Endothelial cell of umbilical vein (primary cell): ENCODE measurements at regions not wholly inside any gene's neighbourhood (a gene's known extent, or its start where the extent isn't known, plus 50 kb on each side); places are given as distances from the start of the nearest gene placed in this dataset.

Experiments used
- BruUV-seq: library from RNA; stranded (reverse); fragments of 400-500 nt; replicated peaks from 2 replicates; lab custom pipeline; 2021; lab: Mats Ljungman, UMichigan
- CTCF ChIA-PET: fragments of 300-600, 350-600 bp; sonication (Branson Sonifier 250); formaldehyde crosslinking; loops from one replicate; lab custom pipeline; 2021; ENCODE audit warnings: antibody characterized with exemption, inconsistent platforms; lab: Charles Lee
- POLR2A ChIA-PET: fragments of 300-600, 350-600 bp; sonication (Branson Sonifier 250); formaldehyde crosslinking; loops from one replicate; lab custom pipeline; 2021; ENCODE audit warnings: antibody characterized with exemption, inconsistent platforms; lab: Charles Lee
- DNase-seq: peaks from one replicate; pipeline ENCODE4 v3.0.0-alpha.2; 2011; ENCODE audit warnings: low read depth, low spot score
- FAIRE-seq: peaks from 2 replicates; lab custom pipeline; 2011; peaks lifted over from hg19 to GRCh38; lab: Jason Lieb, UNC
- H2AFZ ChIP-seq: 2 replicates; pipeline ENCODE4 v1.6.0; 2012; ENCODE audit warnings: low read depth, low read length, control low read depth, inconsistent platforms
- H3K27ac ChIP-seq: 2 replicates; pipeline ENCODE4 v1.5.1; 2011; ENCODE audit warnings: low read depth, mild to moderate bottlenecking, control low read depth, low read length, moderate library complexity; ENCODE audit not compliant: insufficient read depth
- H3K27me3 ChIP-seq, 2 experiments: 2 replicates each; pipeline versions ENCODE4 v1.6.0 to v1.6.1; 2011; ENCODE audit warnings: low read length in 2 of 2, mixed read lengths in 1 of 2; ENCODE audit not compliant: control insufficient read depth in 2 of 2, insufficient read depth in 2 of 2
- H3K36me3 ChIP-seq, 2 experiments: 2 replicates in 1 of 2; 3 replicates in 1 of 2; pipeline ENCODE4 v1.5.1; 2011; ENCODE audit warnings: low read length in 2 of 2, mild to moderate bottlenecking in 1 of 2, moderate library complexity in 1 of 2; ENCODE audit not compliant: control insufficient read depth in 2 of 2, insufficient read depth in 2 of 2; ENCODE audit errors: extremely low read depth in 1 of 2
- H3K4me1 ChIP-seq: 3 replicates; pipeline ENCODE4 v1.5.1; 2011; ENCODE audit warnings: mild to moderate bottlenecking, low read length; ENCODE audit not compliant: control insufficient read depth, insufficient read depth; ENCODE audit errors: extremely low read depth
- H3K4me2 ChIP-seq: 2 replicates; pipeline ENCODE4 v1.6.1; 2011; ENCODE audit warnings: low read length, control low read depth, mixed read lengths; ENCODE audit not compliant: insufficient read depth
- H3K4me3 ChIP-seq, 3 experiments: fragments of 200-600 bp in 1 of 3; sonication (generic), shearing (Covaris generic) in 1 of 3; replicated peaks in 1 of 3; 2 replicates each; pipeline ENCODE4 v1.5.1; 2011 to 2016; ENCODE audit warnings: control low read depth in 3 of 3, low read length in 3 of 3, mild to moderate bottlenecking in 2 of 3, inconsistent platforms in 1 of 3, low read depth in 1 of 3, moderate library complexity in 1 of 3; ENCODE audit not compliant: insufficient read depth in 1 of 3
- H3K79me2 ChIP-seq: 2 replicates; pipeline ENCODE4 v1.6.0; 2012; ENCODE audit warnings: low read length, inconsistent platforms; ENCODE audit not compliant: control insufficient read depth, insufficient read depth
- H3K9ac ChIP-seq: replicated peaks from 2 replicates; pipeline ENCODE3; 2011; ENCODE audit warnings: low read length, control low read depth; ENCODE audit not compliant: insufficient read depth; ENCODE audit errors: extremely low read depth
- H3K9me1 ChIP-seq: replicated peaks from 3 replicates; pipeline ENCODE4 v1.6.0; 2011; ENCODE audit warnings: mild to moderate bottlenecking, low read length; ENCODE audit not compliant: control insufficient read depth, insufficient read depth; ENCODE audit errors: extremely low read depth
- H3K9me3 ChIP-seq: replicated peaks from 2 replicates; pipeline ENCODE4 v1.5.1; 2012; ENCODE audit warnings: low read length, inconsistent platforms; ENCODE audit not compliant: control insufficient read depth, insufficient read depth
- H4K20me1 ChIP-seq: replicated peaks from 2 replicates; pipeline ENCODE3; 2011; ENCODE audit warnings: mild to moderate bottlenecking, low read length; ENCODE audit not compliant: control insufficient read depth, insufficient read depth; ENCODE audit errors: extremely low read depth
- EZH2 ChIP-seq: IDR thresholded peaks from 2 replicates; pipeline ENCODE4 v1.6.1; 2012; ENCODE audit warnings: borderline replicate concordance, low read depth, mild to moderate bottlenecking, moderate library complexity, low read length, inconsistent platforms; ENCODE audit not compliant: severe bottlenecking
- FOS ChIP-seq: IDR thresholded peaks from 2 replicates; pipeline ENCODE4 v1.6.1; 2011; ENCODE audit warnings: mild to moderate bottlenecking, low read length, moderate library complexity, borderline replicate concordance; ENCODE audit not compliant: insufficient read depth
- GATA2 ChIP-seq: IDR thresholded peaks from 2 replicates; pipeline ENCODE4 v1.7.0; 2011; ENCODE audit warnings: low read depth, mild to moderate bottlenecking, moderate library complexity, mixed read lengths, low read length; ENCODE audit not compliant: insufficient read length, insufficient read depth
- JUN ChIP-seq: IDR thresholded peaks from 2 replicates; pipeline ENCODE4 v1.6.1; 2011; ENCODE audit warnings: borderline replicate concordance, low read depth; ENCODE audit not compliant: insufficient read length, insufficient read depth
- MYC ChIP-seq: IDR thresholded peaks from one replicate; pipeline ENCODE4 v1.6.1; 2011; ENCODE audit warnings: mild to moderate bottlenecking, low read depth, low read length
- POLR2A ChIP-seq: IDR thresholded peaks from 2 replicates; pipeline ENCODE4 v1.6.1; 2012; ENCODE audit warnings: low read depth, mild to moderate bottlenecking, control low read depth, low read length
- POLR2AphosphoS5 ChIP-seq: IDR thresholded peaks from 2 replicates; pipeline ENCODE4 v1.6.1; 2012; ENCODE audit warnings: low read depth, mild to moderate bottlenecking, control low read depth, low read length, moderate library complexity; ENCODE audit not compliant: insufficient read depth
- dilution Hi-C: fragments of 300-500 bp; cut with MboI; formaldehyde crosslinking; loops from one replicate; pipeline ENCODE4 v1.15.0; 2019; ENCODE audit warnings: low sequenced_read_pairs; ENCODE audit not compliant: extremely low pct_ligation_motif_present
- intact Hi-C: fragments of 100-400 bp; cut with micrococcal nuclease; formaldehyde crosslinking; loops from one replicate; pipeline ENCODE4 v1.10.0; 2022
- TF ChIP-seq, protein P1 (sequence below): IDR thresholded peaks from 2 replicates; pipeline ENCODE4 v1.6.1; 2011; ENCODE audit not compliant: insufficient read depth, insufficient read length
- TF ChIP-seq, protein P2 (sequence below), 2 donors: IDR thresholded peaks; 1 replicate in 1 of 2; 2 replicates in 1 of 2; pipeline ENCODE4 v1.5.1; 2011; ENCODE audit warnings: low read length in 2 of 2, mild to moderate bottlenecking in 2 of 2, moderate library complexity in 2 of 2, control low read depth in 1 of 2, inconsistent platforms in 1 of 2, low read depth in 1 of 2; ENCODE audit not compliant: insufficient read depth in 1 of 2; ENCODE audit errors: extremely low read depth in 1 of 2

DNA sequence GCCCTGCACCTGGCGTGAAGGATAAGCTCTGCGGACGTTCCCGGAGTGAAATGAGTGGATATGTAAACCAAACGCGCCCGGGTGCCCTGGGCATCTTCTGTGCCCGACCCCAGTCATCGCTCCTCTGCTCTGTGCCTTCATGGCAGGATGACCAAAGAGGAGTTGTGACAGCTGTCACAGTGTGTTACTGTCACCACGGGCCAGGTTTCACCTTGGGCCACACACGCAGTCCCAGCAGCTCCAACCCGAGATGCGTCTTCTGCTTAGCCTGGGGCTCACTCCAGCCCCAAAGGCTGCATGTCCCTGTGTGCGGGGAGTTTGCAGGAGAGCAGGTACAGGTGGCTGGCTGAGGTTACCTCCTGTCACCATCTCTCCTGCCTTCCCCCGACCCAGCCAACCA, 311.6 kb downstream of the BMP7 start:
- H3K27me3 ChIP-seq, result no peaks in the 10 kb centered on the region
- H3K9me1 ChIP-seq, result no peaks in the 10 kb centered on the region
- intact Hi-C loops (no loop called here), dilution Hi-C loops (no loop called here)
- POLR2A ChIA-PET, result no interaction called here
- DNase-seq, result no peak
- no peak overlapping the region for H3K27ac ChIP-seq
- TF ChIP-seq, protein P1, sequence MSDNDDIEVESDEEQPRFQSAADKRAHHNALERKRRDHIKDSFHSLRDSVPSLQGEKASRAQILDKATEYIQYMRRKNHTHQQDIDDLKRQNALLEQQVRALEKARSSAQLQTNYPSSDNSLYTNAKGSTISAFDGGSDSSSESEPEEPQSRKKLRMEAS, result no peak
- TF ChIP-seq, protein P2, sequence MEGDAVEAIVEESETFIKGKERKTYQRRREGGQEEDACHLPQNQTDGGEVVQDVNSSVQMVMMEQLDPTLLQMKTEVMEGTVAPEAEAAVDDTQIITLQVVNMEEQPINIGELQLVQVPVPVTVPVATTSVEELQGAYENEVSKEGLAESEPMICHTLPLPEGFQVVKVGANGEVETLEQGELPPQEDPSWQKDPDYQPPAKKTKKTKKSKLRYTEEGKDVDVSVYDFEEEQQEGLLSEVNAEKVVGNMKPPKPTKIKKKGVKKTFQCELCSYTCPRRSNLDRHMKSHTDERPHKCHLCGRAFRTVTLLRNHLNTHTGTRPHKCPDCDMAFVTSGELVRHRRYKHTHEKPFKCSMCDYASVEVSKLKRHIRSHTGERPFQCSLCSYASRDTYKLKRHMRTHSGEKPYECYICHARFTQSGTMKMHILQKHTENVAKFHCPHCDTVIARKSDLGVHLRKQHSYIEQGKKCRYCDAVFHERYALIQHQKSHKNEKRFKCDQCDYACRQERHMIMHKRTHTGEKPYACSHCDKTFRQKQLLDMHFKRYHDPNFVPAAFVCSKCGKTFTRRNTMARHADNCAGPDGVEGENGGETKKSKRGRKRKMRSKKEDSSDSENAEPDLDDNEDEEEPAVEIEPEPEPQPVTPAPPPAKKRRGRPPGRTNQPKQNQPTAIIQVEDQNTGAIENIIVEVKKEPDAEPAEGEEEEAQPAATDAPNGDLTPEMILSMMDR (IDR thresholded peaks at IDR 0.05; ENCODE audit: extremely low read depth in 1 of 2, insufficient read depth in 1 of 2, low read depth in 1 of 2, low read length in 2 of 2), result no peak
- TF ChIP-seq FOS (no peak), MYC (no peak), JUN (no peak), GATA2 (no peak), POLR2AphosphoS5 (no peak), POLR2A (no peak), EZH2 (no peak)
- H3K79me2 ChIP-seq, result no peaks in the 10 kb centered on the region
- H3K9ac ChIP-seq, result no peak overlapping the region
- no peaks in the 10 kb centered on the region for H4K20me1 ChIP-seq
- H2AFZ ChIP-seq, result no peak overlapping the region
- no peak overlapping the region for H3K4me2 ChIP-seq
- no TSS peak for BruUV-seq
- no peaks in the 10 kb centered on the region for H3K4me1 ChIP-seq
- CTCF ChIA-PET, result no interaction called here
- no peak overlapping the region for H3K4me3 ChIP-seq
- H3K9me3 ChIP-seq, result no peaks in the 10 kb centered on the region
- no peaks in the 10 kb centered on the region for H3K36me3 ChIP-seq
- no peak for FAIRE-seq
